GM12864 (cell line): ENCODE measurements at regions not wholly inside any gene's neighbourhood (a gene's known extent, or its start where the extent isn't known, plus 50 kb on each side); places are given as distances from the start of the nearest gene placed in this dataset.

ENCODE experiments used
- DNase-seq: peaks from one replicate; pipeline ENCODE4 v3.0.0-alpha.2; 2011; ENCODE audit warnings: low read depth
- H3K4me3 ChIP-seq: 2 replicates; pipeline ENCODE4 v1.5.1; 2011; ENCODE audit warnings: mild to moderate bottlenecking, low read depth, low read length, control low read depth
- TF ChIP-seq, protein P1 (sequence below): IDR thresholded peaks from 2 replicates; pipeline ENCODE4 v1.5.1; 2011; ENCODE audit warnings: low read depth, mild to moderate bottlenecking, moderate library complexity, low read length, control low read depth, inconsistent platforms; ENCODE audit errors: missing control alignments

- H3K4me3 ChIP-seq = no peak overlapping the region
- TF ChIP-seq, protein P1, sequence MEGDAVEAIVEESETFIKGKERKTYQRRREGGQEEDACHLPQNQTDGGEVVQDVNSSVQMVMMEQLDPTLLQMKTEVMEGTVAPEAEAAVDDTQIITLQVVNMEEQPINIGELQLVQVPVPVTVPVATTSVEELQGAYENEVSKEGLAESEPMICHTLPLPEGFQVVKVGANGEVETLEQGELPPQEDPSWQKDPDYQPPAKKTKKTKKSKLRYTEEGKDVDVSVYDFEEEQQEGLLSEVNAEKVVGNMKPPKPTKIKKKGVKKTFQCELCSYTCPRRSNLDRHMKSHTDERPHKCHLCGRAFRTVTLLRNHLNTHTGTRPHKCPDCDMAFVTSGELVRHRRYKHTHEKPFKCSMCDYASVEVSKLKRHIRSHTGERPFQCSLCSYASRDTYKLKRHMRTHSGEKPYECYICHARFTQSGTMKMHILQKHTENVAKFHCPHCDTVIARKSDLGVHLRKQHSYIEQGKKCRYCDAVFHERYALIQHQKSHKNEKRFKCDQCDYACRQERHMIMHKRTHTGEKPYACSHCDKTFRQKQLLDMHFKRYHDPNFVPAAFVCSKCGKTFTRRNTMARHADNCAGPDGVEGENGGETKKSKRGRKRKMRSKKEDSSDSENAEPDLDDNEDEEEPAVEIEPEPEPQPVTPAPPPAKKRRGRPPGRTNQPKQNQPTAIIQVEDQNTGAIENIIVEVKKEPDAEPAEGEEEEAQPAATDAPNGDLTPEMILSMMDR = no peak
- DNase-seq = no peak
Measured at GRCh38 chr6:67538032-67538431, 1097.0 kb upstream of the ADGRB3 start.

- H3K4me3 ChIP-seq = no peak overlapping the region
- no peak for DNase-seq
- TF ChIP-seq, protein P1 = no peak
Measured at GRCh38 chr6:67535946-67536345, 1099.1 kb upstream of the ADGRB3 start.

- no peak for DNase-seq
- H3K4me3 ChIP-seq = no peak overlapping the region
- TF ChIP-seq, protein P1 = no peak
Measured at GRCh38 chr6:67506352-67506751, 1128.7 kb upstream of the ADGRB3 start.

- no peak for DNase-seq
- TF ChIP-seq, protein P1 = no peak
- H3K4me3 ChIP-seq = no peak overlapping the region
Measured at GRCh38 chr6:67501755-67502154, 1133.3 kb upstream of the ADGRB3 start.

DNA sequence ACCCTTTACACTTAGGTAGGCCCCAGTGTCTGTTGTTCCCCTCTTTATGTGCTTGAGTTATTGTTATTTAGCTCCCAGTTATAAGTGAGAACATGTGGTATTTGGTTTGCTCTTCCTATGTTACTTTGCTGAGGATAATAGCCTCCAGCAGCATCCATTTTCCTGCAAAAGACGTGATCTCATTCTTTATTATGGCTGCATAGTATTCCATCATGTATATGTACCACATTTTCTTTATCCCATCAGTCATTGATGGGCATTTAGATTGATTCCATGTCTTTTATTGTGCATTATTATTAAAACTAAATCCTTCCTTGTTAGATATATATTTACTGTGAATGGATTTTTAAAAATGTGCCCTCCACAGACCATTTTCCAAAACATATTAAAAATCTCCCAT is 1137.3 kb upstream of the ADGRB3 start:
- no peak overlapping the region for H3K4me3 ChIP-seq
- DNase-seq = no peak
- TF ChIP-seq, protein P1 = no peak

DNA sequence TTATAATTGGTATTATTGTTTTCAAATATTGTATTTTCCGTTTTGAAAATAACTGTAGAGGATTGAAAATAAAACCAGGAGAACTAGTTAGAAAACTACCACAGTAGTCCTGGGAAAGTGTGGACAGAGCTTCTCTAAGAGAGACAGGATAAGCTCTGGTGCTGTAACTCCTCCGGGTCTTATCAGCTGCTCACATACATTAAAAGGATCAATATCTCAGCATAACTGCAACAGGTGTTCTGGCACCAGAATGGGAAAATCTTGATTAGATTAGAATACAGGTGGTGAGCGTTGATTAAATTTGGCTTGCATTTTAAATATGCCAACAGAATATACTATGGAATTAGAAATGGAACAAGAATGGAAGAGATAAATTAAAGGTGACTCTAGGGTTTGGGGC is 1138.9 kb upstream of the ADGRB3 start:
- no peak for DNase-seq
- TF ChIP-seq, protein P1 = no peak
- H3K4me3 ChIP-seq = no peak overlapping the region

DNA sequence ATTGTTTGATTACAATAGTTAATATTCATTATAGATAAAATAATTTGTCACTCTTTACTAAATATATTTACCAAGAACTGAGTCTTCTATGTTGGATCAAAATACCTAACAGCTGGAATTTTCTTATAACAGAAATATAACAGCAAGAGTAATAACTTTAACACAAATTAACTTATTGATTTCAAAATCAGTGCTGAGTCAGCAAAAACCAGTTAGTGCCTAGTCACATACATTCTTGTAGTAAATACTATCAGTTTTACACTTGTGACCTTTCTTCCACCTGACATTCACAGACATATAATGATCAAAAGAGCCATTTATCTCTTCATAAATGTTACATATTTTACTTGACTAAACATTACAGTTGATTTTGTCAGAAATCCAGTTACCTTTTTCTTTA is 1141.4 kb upstream of the ADGRB3 start:
- DNase-seq = no peak
- no peak overlapping the region for H3K4me3 ChIP-seq
- TF ChIP-seq, protein P1 = no peak
